Activated CD8-positive, alpha-beta memory T cell treated with anti-CD3 and anti-CD28 coated beads for 36 hours (primary cell): ENCODE measurements at regions not wholly inside any gene's neighbourhood (a gene's known extent, or its start where the extent isn't known, plus 50 kb on each side); places are given as distances from the start of the nearest gene placed in this dataset.

ENCODE experiments used
- CTCF ChIA-PET: fragments of 350-600 bp; sonication (Branson Sonifier 250); formaldehyde crosslinking; loops from one replicate; lab custom pipeline; 2021; ENCODE audit warnings: antibody characterized with exemption; lab: Charles Lee
- POLR2A ChIA-PET: fragments of 350-600 bp; sonication (Branson Sonifier 250); formaldehyde crosslinking; loops from one replicate; lab custom pipeline; 2021; ENCODE audit warnings: antibody characterized with exemption; lab: Charles Lee

GRCh38 chr1:65486613-65487012, 66.1 kb downstream of the LEPR start:
- POLR2A ChIA-PET, result no interaction called here
- CTCF ChIA-PET, result no interaction called here

- POLR2A ChIA-PET, result no interaction called here
Observed at GRCh38 chr1:65489481-65489880, 69.0 kb downstream of the LEPR start.

DNA sequence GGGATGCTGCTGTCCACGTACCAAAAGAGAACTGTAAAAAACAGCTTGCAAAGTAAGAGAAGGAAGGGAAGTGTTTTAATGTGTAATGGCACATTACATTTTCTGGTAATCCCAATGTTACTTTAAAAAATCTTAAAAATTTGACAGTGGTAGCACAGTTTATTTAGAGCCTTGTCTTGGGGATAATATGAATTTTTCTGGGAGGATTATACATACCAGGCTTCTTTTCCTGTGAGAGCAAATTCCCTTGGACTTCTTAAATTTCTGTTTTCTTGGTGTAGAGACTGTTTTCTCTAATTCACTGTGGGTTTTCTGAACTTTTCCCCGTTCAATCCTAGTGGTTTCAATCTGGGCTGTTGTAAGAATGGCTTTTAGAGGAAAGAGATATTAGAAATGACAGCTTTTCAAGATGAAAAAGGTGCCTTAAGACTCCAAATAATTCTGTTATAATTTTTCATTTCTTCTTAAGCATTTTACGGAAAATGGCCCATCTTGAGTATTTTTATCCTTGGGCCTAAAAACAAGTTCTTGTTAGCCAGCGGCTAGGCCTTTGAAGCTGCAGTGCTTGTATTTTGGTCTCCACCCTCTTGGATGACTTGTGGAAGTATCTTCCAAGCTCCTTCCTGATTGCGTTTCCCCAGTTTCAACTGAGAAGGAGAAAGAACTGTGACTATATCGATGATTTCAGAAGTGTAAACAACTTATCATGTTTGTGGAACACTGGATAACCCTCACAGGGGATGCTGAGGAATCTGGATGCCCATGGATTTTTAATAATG, 70.0 kb downstream of the LEPR start:
- ChIA-PET CTCF (no interaction called here), POLR2A (no interaction called here)

More at GRCh38 chr1:65489481-65489880, 69.0 kb downstream of the LEPR start:
- CTCF ChIA-PET, result no interaction called here

- ChIA-PET CTCF (no interaction called here), POLR2A (no interaction called here)
Observed at GRCh38 chr1:65491472-65491871, 71.0 kb downstream of the LEPR start.

- CTCF ChIA-PET, result no interaction called here
- POLR2A ChIA-PET, result no interaction called here
Observed at GRCh38 chr1:65493802-65494201, 73.3 kb downstream of the LEPR start.

GRCh38 chr1:65494671-65495070, 74.2 kb downstream of the LEPR start:
- CTCF ChIA-PET, result no interaction called here
- POLR2A ChIA-PET, result no interaction called here

- ChIA-PET POLR2A (no interaction called here), CTCF (no interaction called here)
Observed at GRCh38 chr1:65495137-65495536, 74.7 kb downstream of the LEPR start.

DNA sequence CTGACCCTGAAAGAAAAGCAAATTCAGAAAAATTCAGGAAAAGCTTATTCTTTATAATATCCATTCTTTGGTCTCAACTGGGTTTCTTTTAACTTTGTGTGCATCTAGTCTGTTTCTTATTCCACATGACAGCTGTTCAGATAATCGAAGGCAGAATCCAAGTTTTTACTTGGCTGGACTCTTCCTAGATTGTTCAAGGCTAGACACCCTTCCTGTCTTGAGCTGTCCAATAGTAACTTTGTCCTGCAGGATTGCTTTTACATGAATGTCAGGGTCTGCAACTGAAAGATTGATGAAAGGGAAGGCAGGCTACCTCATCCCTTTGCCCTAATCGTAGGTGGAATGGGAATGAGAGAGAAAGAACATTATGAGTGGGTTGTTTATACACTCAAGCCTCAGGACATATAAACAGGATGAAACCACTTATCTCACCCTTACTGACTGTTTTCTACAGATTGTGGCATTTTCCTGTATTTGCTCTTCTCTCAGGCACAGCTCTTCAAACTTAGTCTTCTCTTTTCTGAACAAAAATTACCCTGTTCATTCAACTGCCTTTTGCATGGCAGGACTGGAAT, 76.9 kb downstream of the LEPR start:
- POLR2A ChIA-PET, result no interaction called here
- CTCF ChIA-PET, result no interaction called here

GRCh38 chr1:65503427-65503826, 83.0 kb downstream of the LEPR start:
- CTCF ChIA-PET, result no interaction called here
- POLR2A ChIA-PET, result no interaction called here

DNA sequence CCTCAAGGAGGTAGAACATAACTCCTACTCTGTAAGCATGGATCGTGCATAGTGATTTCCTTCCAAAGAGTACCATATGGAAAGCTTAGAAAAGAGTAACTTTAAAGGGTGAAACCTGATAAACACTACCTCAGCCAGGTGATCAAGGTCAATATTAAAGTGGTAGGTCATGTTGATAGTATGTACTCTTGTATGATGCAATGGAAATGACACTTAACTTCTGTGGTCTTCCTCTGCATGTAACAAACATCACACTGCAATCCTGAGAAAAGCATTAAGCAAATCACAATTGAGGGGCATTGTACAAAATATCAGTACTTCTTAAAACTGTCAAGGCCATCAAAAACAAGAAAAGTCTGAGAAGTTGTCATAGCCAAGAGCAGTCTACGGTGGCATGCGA, 83.8 kb downstream of the LEPR start:
- ChIA-PET CTCF (no interaction called here), POLR2A (no interaction called here)

DNA sequence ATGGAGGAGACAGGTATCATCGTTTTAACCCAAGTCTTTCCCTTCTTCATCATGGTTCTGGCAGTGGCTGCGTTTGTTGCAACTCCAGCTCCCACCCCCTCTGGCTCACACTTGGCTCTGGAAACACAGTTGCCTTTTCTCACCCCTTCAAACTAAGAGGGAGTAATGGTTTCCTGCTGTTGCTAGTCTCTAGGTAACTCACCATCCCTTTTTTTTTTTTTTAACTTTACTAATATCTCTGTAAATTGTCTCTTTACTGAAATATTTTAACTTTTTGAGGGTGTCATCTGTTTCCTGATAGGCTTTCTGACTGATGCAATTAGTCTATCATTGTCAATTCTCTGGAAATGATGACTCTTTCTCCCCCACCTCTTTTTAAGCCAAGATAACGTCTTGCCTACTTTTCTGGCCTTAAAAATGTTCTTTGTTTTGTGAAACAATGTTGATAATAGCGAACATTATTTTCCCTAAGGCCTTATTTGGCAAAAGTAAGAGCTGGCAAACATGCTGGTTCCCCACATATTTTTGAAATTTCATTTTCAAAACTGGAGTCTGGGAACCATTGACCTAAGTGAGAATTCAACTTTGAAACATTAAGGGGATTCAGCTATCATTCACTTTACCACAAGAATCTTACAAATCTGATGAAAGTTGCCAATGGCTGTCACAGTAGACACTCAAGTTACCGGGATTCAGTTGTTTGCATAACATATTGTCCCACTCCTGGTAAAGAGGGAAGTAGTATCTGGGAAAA, 85.3 kb downstream of the LEPR start:
- ChIA-PET CTCF (interaction anchor here (0.6 kb wide), 1 partner anchor 141 kb away, joined by 3 read pairs; no protein-coding TSS in a partner anchor), POLR2A (no interaction called here)

DNA sequence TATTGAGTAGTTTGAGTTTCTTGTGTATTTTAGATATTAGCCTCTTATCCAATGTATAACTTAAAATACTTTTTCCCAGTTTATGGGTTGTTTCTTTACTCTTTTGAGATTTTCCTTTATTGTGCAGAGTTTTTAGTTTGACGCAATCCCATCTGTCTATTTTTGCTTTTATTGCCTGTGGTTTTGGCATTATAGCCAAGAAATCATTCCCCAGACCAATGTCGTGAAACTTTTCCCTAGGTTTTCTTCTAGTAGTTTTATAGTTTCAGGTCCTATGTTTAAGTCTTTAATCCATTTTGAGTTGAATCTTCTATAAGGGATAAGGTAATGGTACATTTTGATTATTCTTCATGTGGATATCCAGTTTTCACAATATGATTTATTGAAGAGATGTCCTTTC, 87.6 kb downstream of the LEPR start:
- ChIA-PET POLR2A (no interaction called here), CTCF (no interaction called here)

- ChIA-PET CTCF (no interaction called here), POLR2A (no interaction called here)
Observed at GRCh38 chr1:65509912-65510680, 89.6 kb downstream of the LEPR start.

GRCh38 chr1:65510961-65511360, 90.5 kb downstream of the LEPR start:
- POLR2A ChIA-PET, result no interaction called here
- CTCF ChIA-PET, result no interaction called here

DNA sequence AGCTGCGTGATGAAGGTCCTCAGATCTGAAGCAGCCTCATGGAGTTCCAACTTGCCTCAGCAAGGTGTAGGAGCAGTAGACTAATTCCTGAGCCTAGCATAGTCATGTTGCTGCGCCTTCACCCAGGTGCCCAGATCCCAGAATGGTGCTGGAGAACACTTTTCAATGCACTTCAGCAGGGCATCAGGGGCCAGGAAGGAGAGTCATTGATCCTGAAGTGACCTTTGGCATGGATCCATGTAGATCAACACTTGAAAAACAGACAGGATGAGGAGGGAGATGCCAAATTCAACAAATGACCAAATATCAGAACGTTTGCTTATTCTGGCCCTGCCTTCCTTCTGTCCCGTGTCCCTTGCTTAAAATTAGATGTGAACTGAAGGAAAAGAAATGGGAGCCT, 91.9 kb downstream of the LEPR start:
- CTCF ChIA-PET, result no interaction called here
- POLR2A ChIA-PET, result no interaction called here

GRCh38 chr1:65512967-65513780, 92.7 kb downstream of the LEPR start:
- POLR2A ChIA-PET, result no interaction called here
- CTCF ChIA-PET, result no interaction called here

- CTCF ChIA-PET, result no interaction called here
Observed at GRCh38 chr1:65514041-65514440, 93.6 kb downstream of the LEPR start.

DNA sequence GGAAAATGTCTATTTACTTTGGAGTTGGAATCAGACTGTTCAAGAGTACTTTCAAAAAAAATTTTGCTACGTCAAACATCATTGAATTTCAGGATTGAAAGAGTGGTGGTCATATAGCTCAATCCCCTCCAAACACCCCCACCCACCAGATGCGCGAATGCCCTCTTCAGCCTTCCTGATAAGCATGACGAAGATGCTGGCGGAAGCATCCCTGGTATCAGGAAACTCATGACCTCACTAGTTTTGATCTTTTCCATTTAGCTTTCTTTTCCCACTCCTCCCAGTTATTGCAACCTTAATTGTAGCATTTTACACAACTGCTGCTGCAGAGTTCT, 104.4 kb downstream of the LEPR start:
- POLR2A ChIA-PET, result no interaction called here
- CTCF ChIA-PET, result no interaction called here

More at GRCh38 chr1:65514041-65514440, 93.6 kb downstream of the LEPR start:
- POLR2A ChIA-PET, result no interaction called here
